ENCODE measurements at regions not wholly inside any gene's neighbourhood (a gene's known extent, or its start where the extent isn't known, plus 50 kb on each side); places are given as distances from the start of the nearest gene placed in this dataset.
"Not testable (repeated sequence)": the region's sequence is repeated elsewhere in the genome, so short reads cannot be mapped to it uniquely, and the experiment has no call there.

DNA sequence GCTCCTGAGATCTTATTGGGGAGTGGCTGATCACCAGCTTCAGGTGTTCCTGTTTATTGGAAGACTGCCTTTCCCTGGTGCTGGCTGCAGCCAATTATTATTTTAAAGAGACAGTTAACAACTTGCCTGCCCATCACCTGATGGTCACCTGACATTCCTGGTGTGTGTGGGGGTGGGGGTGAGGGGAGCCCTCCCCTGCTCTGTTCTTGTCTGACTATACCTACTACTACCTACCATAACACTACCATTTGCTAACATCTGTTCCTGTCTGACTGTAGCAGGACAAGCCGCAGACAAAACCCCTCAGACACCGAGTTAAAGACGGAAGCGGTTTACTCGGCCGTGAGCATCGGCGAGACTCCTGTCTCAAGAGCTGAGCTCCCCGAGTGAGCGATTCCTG is 54.9 kb upstream of the NBPF3 start:
- Mint-ChIP-seq H3K27ac (no peak overlapping the region), H3K27me3 (ENCODE audit: low read depth) (peaks cover 16% of the 10 kb centered on the region), H3K36me3 (ENCODE audit: low read depth) (no peaks in the 10 kb centered on the region), H3K4me3 (no peak overlapping the region), H3K9me3 (peaks cover 9% of the 10 kb centered on the region), H3K4me1 (ENCODE audit: low read depth) (peaks cover 10% of the 10 kb centered on the region)
- DNase-seq (ENCODE audit: low spot score): no peak

- no peak overlapping the region for H3K4me3 Mint-ChIP-seq
- H3K36me3 Mint-ChIP-seq (ENCODE audit: low read depth): no peaks in the 10 kb centered on the region
- no peak for DNase-seq (ENCODE audit: low spot score)
- peaks cover 6% of the 10 kb centered on the region for H3K4me1 Mint-ChIP-seq (ENCODE audit: low read depth)
- peaks cover 9% of the 10 kb centered on the region for H3K9me3 Mint-ChIP-seq
- H3K27ac Mint-ChIP-seq: no peak overlapping the region
- H3K27me3 Mint-ChIP-seq (ENCODE audit: low read depth): peaks cover 15% of the 10 kb centered on the region
Observed at GRCh38 chr1:21384620-21385019, 55.3 kb upstream of the NBPF3 start.

DNA sequence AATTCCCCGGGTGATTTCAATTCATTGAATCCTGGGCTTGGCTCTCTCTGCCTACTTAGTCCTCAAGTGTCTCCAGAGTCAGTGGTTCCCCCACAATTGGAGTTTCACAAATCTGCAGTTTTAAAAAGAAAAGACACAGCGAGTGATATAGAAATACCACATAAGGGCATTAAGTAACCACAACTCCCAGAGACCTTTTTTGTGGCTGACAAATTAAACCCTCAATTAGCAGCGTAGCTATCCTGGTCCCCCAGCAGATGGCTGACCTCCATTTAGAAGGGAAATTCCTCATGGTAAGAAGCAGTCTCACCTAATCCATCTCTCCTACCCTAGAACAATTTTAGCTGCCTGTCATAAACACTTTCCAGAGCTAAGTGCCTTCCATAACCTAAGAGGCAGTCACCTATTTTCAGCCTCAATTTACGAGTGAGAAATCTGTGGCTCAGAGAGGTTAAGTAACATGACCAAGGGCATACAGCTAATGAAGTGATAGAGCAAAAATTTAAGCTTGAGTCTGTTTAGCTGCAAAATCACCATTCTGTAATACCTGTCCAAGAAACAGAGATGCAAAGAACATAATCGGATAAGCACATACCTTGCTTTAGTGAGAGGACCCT is 56.0 kb upstream of the NBPF3 start:
- Mint-ChIP-seq H3K4me1 (ENCODE audit: low read depth) (peaks cover 6% of the 10 kb centered on the region), H3K4me3 (no peak overlapping the region), H3K36me3 (ENCODE audit: low read depth) (no peaks in the 10 kb centered on the region), H3K9me3 (peaks cover 13% of the 10 kb centered on the region), H3K27me3 (ENCODE audit: low read depth) (peaks cover 15% of the 10 kb centered on the region), H3K27ac (no peak overlapping the region)
- DNase-seq (ENCODE audit: low spot score): no peak

GRCh38 chr1:21381354-21381753 is 58.6 kb upstream of the NBPF3 start:
- Mint-ChIP-seq H3K4me3 (no peak overlapping the region), H3K36me3 (ENCODE audit: low read depth) (no peaks in the 10 kb centered on the region), H3K27ac (no peak overlapping the region), H3K27me3 (ENCODE audit: low read depth) (peaks cover 18% of the 10 kb centered on the region), H3K9me3 (peaks cover 17% of the 10 kb centered on the region), H3K4me1 (ENCODE audit: low read depth) (peaks cover 6% of the 10 kb centered on the region)
- DNase-seq (ENCODE audit: low spot score): no peak

- not testable (repeated sequence) for H3K4me1 Mint-ChIP-seq (ENCODE audit: low read depth); H3K27ac Mint-ChIP-seq; DNase-seq (ENCODE audit: low spot score); H3K36me3 Mint-ChIP-seq (ENCODE audit: low read depth); H3K4me3 Mint-ChIP-seq
- Mint-ChIP-seq H3K27me3 (ENCODE audit: low read depth) (peaks cover 17% of the 10 kb centered on the region), H3K9me3 (peaks cover 17% of the 10 kb centered on the region)
Observed at GRCh38 chr1:21380147-21380546, 59.8 kb upstream of the NBPF3 start.

DNA sequence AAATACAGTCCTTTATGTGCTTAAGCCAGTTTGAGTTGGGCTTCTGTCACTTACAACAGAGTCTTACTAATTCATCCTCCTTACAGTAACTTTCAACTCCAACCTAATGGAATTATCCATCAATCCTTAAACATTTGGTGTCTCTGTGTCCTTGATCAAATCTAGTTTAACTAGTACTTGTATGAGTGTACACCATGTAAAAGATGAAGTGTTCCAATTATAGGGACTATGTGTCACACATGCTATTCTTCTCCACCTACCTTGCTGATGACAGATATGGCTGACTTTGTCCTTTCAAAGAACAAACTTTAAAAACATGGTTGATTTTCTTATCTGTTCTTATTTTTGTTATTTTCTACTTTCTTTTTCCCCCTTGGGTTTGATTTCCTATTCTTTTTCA is 60.4 kb upstream of the NBPF3 start:
- Mint-ChIP-seq H3K36me3 (ENCODE audit: low read depth) (no peaks in the 10 kb centered on the region), H3K27me3 (ENCODE audit: low read depth) (peaks cover 15% of the 10 kb centered on the region), H3K4me3 (no peak overlapping the region), H3K4me1 (ENCODE audit: low read depth) (peaks cover 4% of the 10 kb centered on the region), H3K27ac (no peak overlapping the region), H3K9me3 (peaks cover 17% of the 10 kb centered on the region)
- DNase-seq (ENCODE audit: low spot score): no peak

DNA sequence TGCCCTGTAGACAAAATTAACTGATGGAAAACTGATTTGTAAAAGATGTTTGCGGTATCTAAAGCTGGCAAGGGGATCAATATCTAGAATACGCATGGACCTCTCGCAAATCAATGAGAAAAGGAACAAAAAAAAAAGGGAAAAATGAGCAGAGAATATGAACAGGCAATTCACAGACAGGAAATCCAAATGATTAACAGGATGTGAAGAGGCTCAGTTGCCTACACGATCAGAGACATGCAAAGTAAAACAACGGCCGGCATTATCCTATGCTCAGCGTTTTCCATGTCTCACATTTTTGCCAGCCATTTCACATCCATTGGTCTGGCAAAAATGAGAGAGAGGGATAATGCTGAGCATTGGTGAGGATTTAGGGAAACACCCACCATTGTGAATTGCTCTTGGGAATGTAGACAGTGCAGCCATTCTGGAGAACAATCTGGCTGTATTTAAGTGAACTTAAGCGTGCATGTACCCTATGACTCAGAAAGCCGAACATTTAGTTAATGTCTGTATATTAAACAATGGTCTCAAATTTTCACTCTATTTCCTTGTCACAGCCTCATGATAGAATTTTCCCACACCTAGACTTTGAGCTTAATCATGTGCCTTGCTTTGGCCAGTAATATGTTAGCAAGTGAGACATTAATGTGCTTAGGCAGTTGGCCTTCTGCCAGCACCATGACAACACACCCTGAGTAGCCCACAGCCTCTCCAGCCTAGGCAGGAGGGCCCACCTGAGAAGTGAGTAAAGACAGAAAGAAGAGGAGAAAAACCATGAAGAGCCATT is 61.0 kb upstream of the NBPF3 start:
- no peak overlapping the region for H3K4me3 Mint-ChIP-seq
- peaks cover 10% of the 10 kb centered on the region for H3K27me3 Mint-ChIP-seq (ENCODE audit: low read depth)
- no peaks in the 10 kb centered on the region for H3K36me3 Mint-ChIP-seq (ENCODE audit: low read depth)
- H3K27ac Mint-ChIP-seq: no peak overlapping the region
- H3K9me3 Mint-ChIP-seq: peaks cover 17% of the 10 kb centered on the region
- H3K4me1 Mint-ChIP-seq (ENCODE audit: low read depth): peaks cover 3% of the 10 kb centered on the region
- DNase-seq (ENCODE audit: low spot score): no peak

GRCh38 chr1:21372383-21372782 is 67.6 kb upstream of the NBPF3 start:
- Mint-ChIP-seq H3K9me3 (no peaks in the 10 kb centered on the region), H3K27me3 (ENCODE audit: low read depth) (peaks cover 2% of the 10 kb centered on the region), H3K4me1 (ENCODE audit: low read depth) (peaks cover 3% of the 10 kb centered on the region), H3K36me3 (ENCODE audit: low read depth) (no peaks in the 10 kb centered on the region), H3K27ac (no peak overlapping the region), H3K4me3 (no peak overlapping the region)
- no peak for DNase-seq (ENCODE audit: low spot score)

DNA sequence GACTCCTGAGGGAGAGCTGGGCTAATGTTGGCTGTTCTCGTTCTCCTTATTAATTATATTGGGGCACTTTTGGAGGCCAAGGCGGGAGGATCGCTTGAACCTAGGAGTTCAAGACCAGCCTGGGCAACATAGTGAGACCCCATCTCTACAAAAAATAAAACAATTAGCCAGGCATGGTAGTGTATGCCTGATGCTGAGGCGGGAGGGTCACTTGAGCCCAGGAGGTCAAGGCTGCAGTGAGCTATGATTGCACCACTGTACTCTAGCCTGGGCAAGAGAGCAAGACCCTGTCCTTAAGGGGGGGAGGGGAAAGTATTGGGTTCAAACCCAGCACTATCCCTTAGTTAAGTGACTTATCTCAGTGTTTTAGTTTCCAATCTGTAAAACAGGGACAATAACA is 70.0 kb upstream of the NBPF3 start:
- Mint-ChIP-seq H3K27me3 (ENCODE audit: low read depth) (no peaks in the 10 kb centered on the region), H3K36me3 (ENCODE audit: low read depth) (no peaks in the 10 kb centered on the region), H3K9me3 (no peaks in the 10 kb centered on the region), H3K27ac (no peak overlapping the region), H3K4me1 (ENCODE audit: low read depth) (peaks cover 3% of the 10 kb centered on the region), H3K4me3 (no peak overlapping the region)
- DNase-seq (ENCODE audit: low spot score): no peak

DNA sequence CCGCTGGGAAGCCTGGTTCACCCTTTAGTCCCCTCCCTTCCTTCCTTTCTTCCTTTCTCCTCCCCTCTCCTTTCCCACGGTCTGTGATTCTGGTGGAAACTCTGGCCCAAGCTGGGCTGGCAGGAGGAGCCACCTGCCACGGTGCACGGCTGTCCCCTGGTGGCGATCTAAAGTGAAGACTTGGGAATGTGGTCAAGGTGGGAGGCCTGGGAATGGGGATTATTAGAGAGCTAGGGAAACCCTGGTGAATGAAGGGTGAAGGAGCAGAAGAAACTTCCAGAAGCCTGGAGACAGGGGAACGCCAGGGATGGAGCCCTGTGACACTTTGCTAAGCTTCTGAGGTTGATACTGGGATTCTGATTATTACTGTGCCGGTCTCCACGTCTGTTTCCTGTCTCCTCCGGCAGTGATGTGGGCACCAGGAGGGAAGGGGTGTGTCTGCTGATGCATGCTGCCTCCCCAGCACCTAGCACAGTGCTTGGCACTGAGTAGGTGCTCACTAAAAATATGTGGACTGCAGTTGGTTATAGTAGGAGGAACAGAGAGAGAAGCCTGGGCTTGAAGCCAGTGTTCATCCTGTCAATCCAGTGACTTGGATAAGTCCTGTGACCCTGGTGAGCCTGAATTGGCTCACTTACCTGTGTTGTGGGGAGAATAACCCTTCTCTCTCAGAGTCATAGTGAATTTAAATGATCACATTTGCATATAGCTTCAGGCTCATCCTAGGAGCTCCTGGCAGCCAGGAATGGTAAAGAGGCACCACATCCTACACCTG is 71.2 kb upstream of the NBPF3 start:
- Mint-ChIP-seq H3K27me3 (ENCODE audit: low read depth) (no peaks in the 10 kb centered on the region), H3K4me1 (ENCODE audit: low read depth) (peaks cover 6% of the 10 kb centered on the region), H3K36me3 (ENCODE audit: low read depth) (no peaks in the 10 kb centered on the region), H3K9me3 (no peaks in the 10 kb centered on the region), H3K27ac (no peak overlapping the region), H3K4me3 (no peak overlapping the region)
- peak; percentile 30 for DNase-seq (ENCODE audit: low spot score)

DNA sequence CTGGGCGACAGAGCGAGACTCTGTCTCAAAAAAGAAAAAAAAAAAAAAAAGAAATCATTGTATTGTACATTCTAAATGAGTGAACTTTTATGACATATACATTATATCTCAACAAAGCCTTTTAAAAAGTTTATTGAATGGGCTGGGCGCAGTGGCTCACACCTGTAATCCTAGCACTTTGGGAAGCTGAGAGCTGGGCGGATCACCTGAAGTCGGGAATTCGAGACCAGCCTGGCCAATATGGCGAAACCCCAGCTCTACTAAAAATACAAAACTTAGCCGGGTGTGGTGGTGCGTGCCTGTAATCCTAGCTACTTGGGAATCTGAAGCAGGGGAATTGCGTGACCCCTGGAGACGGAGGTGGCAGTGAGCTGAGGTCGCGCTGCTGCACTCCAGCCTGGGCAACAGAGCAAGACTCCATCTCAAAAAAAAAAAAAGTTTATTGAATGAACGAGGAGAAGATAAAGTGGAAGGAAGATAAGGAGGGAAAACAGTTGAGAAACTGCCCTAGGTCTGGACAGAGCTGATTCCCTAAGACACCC is 71.9 kb upstream of the NBPF3 start:
- not testable (repeated sequence) for H3K36me3 Mint-ChIP-seq (ENCODE audit: low read depth); H3K27ac Mint-ChIP-seq; H3K27me3 Mint-ChIP-seq (ENCODE audit: low read depth); H3K9me3 Mint-ChIP-seq; H3K4me1 Mint-ChIP-seq (ENCODE audit: low read depth); DNase-seq (ENCODE audit: low spot score); H3K4me3 Mint-ChIP-seq

DNA sequence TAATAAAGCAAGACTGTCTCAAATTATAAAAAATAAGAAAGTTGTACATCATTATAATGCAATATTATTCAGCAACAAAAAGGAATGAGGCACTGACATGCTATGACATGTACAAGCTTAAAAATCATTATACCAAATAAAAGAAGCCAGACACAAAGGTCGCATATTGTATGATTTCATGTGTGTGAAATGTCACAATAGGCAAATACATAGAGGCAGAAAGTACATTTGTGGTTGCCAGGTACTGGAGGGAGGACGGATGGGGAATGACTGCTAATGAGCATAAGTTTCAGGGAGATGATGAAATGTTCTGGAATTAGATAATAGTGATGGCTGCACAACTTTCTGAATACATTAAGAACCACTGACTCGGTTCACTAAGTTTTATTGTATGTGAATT is 73.6 kb upstream of the NBPF3 start:
- no peaks in the 10 kb centered on the region for H3K36me3 Mint-ChIP-seq (ENCODE audit: low read depth)
- H3K9me3 Mint-ChIP-seq: no peaks in the 10 kb centered on the region
- no peaks in the 10 kb centered on the region for H3K27me3 Mint-ChIP-seq (ENCODE audit: low read depth)
- H3K27ac Mint-ChIP-seq: no peak overlapping the region
- peaks cover 6% of the 10 kb centered on the region for H3K4me1 Mint-ChIP-seq (ENCODE audit: low read depth)
- no peak for DNase-seq (ENCODE audit: low spot score)
- no peak overlapping the region for H3K4me3 Mint-ChIP-seq

DNA sequence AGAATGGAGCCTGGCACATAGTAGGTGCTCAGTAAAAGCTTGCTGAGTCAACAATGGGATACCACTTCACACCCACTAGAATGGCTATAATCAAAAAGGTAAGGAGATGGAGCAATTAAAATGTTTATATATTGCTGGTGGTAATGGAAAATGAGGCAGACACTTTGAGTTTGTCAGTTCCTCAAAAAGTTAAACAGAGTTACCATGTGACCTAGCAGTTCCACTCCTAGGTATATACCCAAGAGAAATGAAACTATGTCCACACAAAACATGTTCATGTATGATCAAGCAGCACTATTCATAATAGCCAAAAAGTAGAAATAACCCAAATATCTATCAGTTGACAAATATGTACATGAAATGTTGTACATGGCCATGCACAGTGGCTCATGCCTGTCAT is 74.8 kb upstream of the ECE1 start:
- Mint-ChIP-seq H3K4me1 (ENCODE audit: low read depth) (peaks cover 6% of the 10 kb centered on the region), H3K27me3 (ENCODE audit: low read depth) (no peaks in the 10 kb centered on the region), H3K4me3 (no peak overlapping the region), H3K9me3 (no peaks in the 10 kb centered on the region), H3K36me3 (ENCODE audit: low read depth) (no peaks in the 10 kb centered on the region), H3K27ac (no peak overlapping the region)
- DNase-seq (ENCODE audit: low spot score): no peak

DNA sequence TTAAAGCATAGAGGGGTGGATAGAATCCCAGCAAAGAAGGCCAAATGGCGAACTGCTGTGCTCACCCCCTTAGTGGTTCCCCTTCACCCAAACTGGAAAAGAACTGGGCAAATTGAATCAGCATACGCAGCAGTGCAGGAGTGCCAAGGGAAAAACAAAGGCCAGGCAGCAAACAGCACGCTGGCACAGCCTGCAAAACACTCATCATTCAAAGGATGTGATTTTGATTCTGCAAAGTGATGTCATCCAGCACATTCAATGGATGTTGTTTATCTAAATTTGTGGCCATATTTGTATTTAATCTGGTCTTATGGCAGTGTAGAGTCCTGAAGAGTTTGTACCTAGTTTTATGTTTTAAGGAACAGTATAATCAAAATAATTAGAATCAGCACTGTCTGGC is 71.8 kb upstream of the ECE1 start:
- Mint-ChIP-seq H3K27me3 (ENCODE audit: low read depth) (peaks cover 2% of the 10 kb centered on the region), H3K4me1 (ENCODE audit: low read depth) (peaks cover 4% of the 10 kb centered on the region), H3K36me3 (ENCODE audit: low read depth) (no peaks in the 10 kb centered on the region), H3K27ac (no peak overlapping the region), H3K9me3 (no peaks in the 10 kb centered on the region), H3K4me3 (no peak overlapping the region)
- no peak for DNase-seq (ENCODE audit: low spot score)
